ENCODE measurements at regions not wholly inside any gene's neighbourhood (a gene's known extent, or its start where the extent isn't known, plus 50 kb on each side); places are given as distances from the start of the nearest gene placed in this dataset.
A peak's percentile ranks its signal among the peaks of the same experiment; 100 is the strongest.

GRCh38 chr6:12422848-12423247 lies 132.7 kb downstream of the EDN1 start:
- DNase-seq (ENCODE audit: low read depth) = no peak

- no peak for DNase-seq (ENCODE audit: low read depth)
Observed at GRCh38 chr6:12423832-12424231, 133.7 kb downstream of the EDN1 start.

DNA sequence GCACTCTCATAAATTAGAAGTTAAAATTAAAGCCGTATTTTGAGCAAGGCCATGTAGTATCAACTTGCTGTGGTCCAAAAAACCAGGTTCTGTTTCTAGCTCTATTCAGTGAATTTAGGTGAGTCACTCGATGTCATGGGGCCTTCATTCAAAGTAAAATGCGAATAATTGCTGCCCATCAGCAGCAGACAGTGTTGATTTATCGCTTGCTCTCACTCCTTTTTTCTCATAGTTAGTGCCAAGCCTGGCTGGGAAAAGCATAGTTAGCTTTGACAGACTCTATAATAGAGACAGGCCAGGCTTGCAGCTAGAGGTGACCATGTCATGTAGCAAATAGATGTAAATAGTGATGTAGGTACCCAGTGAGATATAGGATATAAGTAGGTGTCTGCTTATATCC lies 136.0 kb downstream of the EDN1 start:
- no peak for DNase-seq (ENCODE audit: low read depth)

DNA sequence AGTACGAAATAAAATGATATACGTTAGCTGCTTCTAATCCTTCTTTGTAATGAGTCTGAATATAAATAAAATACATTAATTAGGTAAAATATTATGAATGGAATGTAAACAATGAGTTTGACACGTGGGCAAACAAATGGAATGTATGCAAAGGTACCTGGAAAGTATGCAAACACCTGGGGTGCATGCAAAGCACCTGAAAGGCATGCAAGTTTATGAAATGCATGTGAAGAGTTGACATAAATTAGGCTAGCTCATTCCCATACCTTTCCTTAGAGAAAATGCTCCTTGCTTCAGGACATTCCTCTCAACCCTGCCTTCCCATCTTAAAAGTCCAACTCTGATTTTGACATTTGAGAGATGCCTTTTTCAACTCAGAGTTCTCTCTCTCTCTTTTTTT lies 140.9 kb downstream of the EDN1 start:
- no peak for DNase-seq (ENCODE audit: low read depth)

DNA sequence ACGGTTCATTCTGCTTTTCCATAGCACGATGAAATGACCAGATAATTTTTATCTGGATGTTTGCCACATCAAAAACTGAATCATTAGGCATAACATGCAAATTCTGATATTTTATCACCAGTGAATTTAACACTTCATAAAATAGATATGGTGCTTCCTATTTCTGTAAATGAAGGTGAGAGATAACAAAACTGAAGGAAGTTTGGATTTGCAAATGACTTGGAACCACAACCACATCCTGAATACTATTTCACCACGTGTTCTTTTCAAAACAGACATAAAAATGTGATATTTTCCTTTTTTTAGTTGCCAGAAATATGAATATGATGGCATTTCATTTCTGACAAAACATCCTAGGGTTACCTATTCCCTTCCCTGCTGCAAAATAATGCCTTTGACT lies 146.1 kb downstream of the EDN1 start:
- DNase-seq (ENCODE audit: low read depth) = no peak

- no peak for DNase-seq (ENCODE audit: low read depth)
Observed at GRCh38 chr6:12436683-12437082, 146.5 kb downstream of the EDN1 start.

GRCh38 chr6:12439296-12439695 lies 149.1 kb downstream of the EDN1 start:
- no peak for DNase-seq (ENCODE audit: low read depth)

- no peak for DNase-seq (ENCODE audit: low read depth)
Observed at GRCh38 chr6:12440981-12441380, 150.8 kb downstream of the EDN1 start.

GRCh38 chr6:12442455-12442854 lies 152.3 kb downstream of the EDN1 start:
- DNase-seq (ENCODE audit: low read depth) = peak; percentile 45

- DNase-seq (ENCODE audit: low read depth) = no peak
Observed at GRCh38 chr6:12446394-12446793, 156.2 kb downstream of the EDN1 start.

- no peak for DNase-seq (ENCODE audit: low read depth)
Observed at GRCh38 chr6:12449447-12449846, 159.3 kb downstream of the EDN1 start.

GRCh38 chr6:12450467-12450866 lies 160.3 kb downstream of the EDN1 start:
- DNase-seq (ENCODE audit: low read depth) = no peak

GRCh38 chr6:12456343-12456742 lies 166.2 kb downstream of the EDN1 start:
- DNase-seq (ENCODE audit: low read depth) = no peak

- DNase-seq (ENCODE audit: low read depth) = no peak
Observed at GRCh38 chr6:12457094-12457493, 166.9 kb downstream of the EDN1 start.

- no peak for DNase-seq (ENCODE audit: low read depth)
Observed at GRCh38 chr6:12458558-12458957, 168.4 kb downstream of the EDN1 start.

- no peak for DNase-seq (ENCODE audit: low read depth)
Observed at GRCh38 chr6:12459945-12460661, 169.9 kb downstream of the EDN1 start.

- DNase-seq (ENCODE audit: low read depth) = no peak
Observed at GRCh38 chr6:12467706-12468670, 177.8 kb downstream of the EDN1 start.

DNA sequence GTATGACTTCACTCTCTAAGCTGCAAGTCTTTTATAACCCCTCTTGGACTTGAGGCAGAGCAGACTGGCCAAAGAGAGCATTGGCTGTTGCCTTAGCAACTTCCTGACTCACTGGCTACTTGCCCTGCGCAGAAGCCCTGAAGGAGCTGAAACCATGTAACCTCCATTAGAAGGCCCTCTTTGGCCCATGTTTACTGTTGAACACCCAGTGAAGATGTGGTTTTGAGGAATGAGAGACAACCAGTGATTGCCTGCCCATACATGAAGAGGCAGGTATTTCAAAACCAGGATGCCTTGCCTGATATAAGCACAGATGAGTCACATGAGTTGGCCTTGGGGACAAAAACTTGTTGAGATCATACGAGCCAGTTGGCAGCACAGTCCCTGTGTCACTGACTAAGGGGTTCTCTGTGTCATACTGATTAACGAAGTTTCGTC lies 182.5 kb downstream of the EDN1 start:
- no peak for DNase-seq (ENCODE audit: low read depth)

GRCh38 chr6:12473494-12473893 lies 183.3 kb downstream of the EDN1 start:
- no peak for DNase-seq (ENCODE audit: low read depth)

DNA sequence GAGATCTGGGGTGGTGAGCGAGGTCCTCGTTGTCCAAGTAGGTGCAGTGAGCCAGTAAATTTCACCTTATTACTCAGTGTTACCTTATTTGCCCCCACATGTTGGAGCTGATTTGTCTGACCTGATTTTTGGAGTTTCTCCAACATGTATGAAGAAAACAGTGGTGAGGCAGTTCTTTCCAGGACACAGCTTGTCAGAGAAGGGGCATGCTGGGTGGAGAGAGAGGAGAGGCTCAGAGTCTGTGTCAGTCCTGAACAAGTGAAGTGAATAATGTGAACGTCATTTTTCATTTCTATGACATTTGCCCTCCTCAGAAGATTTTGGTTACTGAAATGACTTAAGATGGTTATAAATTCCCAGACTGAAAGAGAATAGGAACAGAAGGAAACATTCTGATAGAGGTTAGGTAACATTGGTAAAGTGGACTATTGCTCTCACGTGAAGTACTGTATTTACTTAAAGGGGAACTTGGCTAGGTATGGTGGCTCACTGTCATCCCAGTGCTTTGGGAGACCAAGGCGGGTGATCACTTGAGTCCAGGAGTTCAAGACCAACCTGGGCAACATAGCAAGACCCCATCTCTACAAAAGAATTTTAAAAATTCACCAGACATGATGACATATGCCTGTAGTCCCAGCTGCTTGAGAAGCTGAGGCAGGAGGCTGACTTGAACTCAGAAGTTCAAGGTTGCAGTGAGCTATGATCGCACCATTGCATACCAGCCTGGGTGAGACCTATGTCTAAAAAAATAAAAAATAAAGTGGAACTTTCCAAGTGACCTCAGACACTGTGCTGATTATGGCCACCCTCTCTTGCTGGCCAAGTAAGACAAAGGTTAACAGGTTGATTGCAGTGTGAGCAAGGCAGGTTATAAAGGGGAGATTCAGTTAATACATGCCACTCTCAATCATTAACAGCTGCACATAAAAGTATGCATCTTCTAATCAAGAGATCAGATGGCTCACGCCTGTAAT lies 184.3 kb downstream of the EDN1 start:
- no peak for DNase-seq (ENCODE audit: low read depth)

DNA sequence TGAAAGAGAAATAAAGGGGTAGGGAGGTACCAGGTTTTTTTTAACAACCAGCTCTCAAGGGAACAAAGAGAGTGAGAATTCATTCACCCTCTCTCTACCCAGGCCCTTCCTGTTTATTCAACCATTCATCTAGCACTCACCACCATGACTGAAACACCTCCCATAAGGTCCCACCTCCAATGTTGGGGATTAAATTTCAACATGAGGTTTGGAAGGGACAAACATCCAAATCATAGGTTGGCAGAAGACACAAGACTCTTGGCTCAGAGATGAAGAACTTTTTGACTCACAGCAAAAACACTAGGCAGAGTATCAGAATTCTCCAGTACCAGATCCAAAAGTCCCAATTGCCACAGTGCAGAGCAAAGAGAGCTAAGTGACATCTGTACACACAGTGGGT lies 186.3 kb downstream of the EDN1 start:
- DNase-seq (ENCODE audit: low read depth) = no peak

GRCh38 chr6:12477616-12478015 lies 187.5 kb downstream of the EDN1 start:
- no peak for DNase-seq (ENCODE audit: low read depth)

Measured in CMK (cell line).